HUES48 (cell line): ENCODE measurements at regions not wholly inside any gene's neighbourhood (a gene's known extent, or its start where the extent isn't known, plus 50 kb on each side); places are given as distances from the start of the nearest gene placed in this dataset.

Experiments used
- H3K27ac ChIP-seq: one replicate; pipeline ENCODE4 v1.7.0; 2013; ENCODE audit warnings: low read depth, low read length, inconsistent platforms
- H3K27me3 ChIP-seq: 2 replicates; pipeline ENCODE4 v1.6.1; 2013; ENCODE audit warnings: mild to moderate bottlenecking, low read length; ENCODE audit not compliant: control insufficient read depth, insufficient read depth
- H3K36me3 ChIP-seq: 2 replicates; pipeline ENCODE4 v1.6.1; 2013; ENCODE audit warnings: low read length; ENCODE audit not compliant: control insufficient read depth, insufficient read depth
- H3K4me1 ChIP-seq: 2 replicates; pipeline ENCODE4 v1.6.1; 2013; ENCODE audit warnings: mild to moderate bottlenecking, low read length; ENCODE audit not compliant: control insufficient read depth, insufficient read depth
- H3K4me3 ChIP-seq: 2 replicates; pipeline ENCODE4 v1.5.1; 2013; ENCODE audit warnings: mild to moderate bottlenecking, low read depth, low read length
- H3K9ac ChIP-seq: 2 replicates; pipeline ENCODE4 v1.6.1; 2013; ENCODE audit warnings: mild to moderate bottlenecking, low read depth, low read length, moderate library complexity
- H3K9me3 ChIP-seq: 2 replicates; pipeline ENCODE4 v1.6.1; 2013; ENCODE audit warnings: low read length; ENCODE audit not compliant: control insufficient read depth, insufficient read depth

DNA sequence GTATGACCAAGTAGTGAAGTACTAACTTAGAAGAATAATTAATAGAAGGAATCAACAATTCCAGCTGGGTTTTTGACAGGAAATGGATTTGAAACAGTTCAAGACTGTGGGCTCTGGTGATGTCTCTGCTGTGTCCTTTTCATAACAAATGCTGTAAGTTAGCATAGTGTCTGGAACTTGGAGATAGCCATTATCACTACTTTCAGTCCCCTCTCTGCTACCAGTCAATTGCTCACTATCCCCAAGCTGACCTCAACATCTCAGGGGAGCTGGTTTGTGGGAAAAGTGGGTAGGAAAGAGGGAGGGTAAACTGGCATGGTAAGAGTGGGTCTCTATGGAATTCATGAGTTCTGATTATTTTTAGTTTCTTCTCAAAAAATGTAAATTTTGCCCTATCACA is 231.4 kb upstream of the MID1 start:
- Histone ChIP-seq H3K4me3 (no peak overlapping the region), H3K27me3 (no peaks in the 10 kb centered on the region), H3K9me3 (no peaks in the 10 kb centered on the region), H3K9ac (no peak overlapping the region), H3K36me3 (no peaks in the 10 kb centered on the region), H3K27ac (no peak overlapping the region), H3K4me1 (no peaks in the 10 kb centered on the region)

DNA sequence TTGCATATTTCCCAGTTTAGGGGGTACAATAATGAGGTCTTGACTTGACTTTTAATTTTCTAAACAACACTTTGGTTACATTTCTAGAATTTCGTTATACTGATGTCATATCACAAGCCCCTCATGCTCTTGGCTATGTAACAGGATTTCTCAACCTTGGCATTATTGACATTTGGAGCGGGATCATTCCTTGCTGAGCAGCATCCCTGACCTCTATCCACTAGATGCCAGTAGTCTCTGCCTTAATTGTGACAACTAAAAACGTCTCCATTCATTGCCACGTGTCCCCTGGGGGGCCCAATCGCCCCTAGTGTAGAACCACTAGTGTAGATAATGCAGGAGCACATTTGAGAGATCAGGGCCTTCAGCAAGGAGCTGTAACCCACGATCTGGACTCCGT is 234.2 kb upstream of the MID1 start:
- Histone ChIP-seq H3K9ac (no peak overlapping the region), H3K36me3 (no peaks in the 10 kb centered on the region), H3K27ac (no peak overlapping the region), H3K4me1 (no peaks in the 10 kb centered on the region), H3K4me3 (no peak overlapping the region), H3K9me3 (no peaks in the 10 kb centered on the region), H3K27me3 (no peaks in the 10 kb centered on the region)

DNA sequence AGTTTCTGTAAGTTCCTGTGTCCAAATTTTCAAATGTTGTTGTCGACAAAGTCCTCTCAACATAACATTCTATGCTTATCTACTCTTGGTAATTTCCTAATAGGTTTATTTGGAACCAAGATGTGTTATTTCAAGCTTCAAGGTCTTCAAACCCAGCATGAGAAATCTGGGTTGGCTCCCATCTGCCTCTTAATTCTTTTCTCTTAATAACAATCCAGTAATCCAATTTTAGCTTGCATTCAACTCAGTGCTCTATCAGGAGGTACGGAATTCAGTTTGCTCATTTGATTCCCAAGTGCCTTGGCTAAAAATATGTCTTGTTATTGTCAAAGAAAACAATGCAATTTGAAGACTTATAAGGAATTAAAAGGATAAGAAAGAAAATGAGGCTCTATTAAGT is 235.5 kb upstream of the MID1 start:
- no peaks in the 10 kb centered on the region for H3K36me3 ChIP-seq
- H3K27ac ChIP-seq, result no peak overlapping the region
- no peaks in the 10 kb centered on the region for H3K27me3 ChIP-seq

DNA sequence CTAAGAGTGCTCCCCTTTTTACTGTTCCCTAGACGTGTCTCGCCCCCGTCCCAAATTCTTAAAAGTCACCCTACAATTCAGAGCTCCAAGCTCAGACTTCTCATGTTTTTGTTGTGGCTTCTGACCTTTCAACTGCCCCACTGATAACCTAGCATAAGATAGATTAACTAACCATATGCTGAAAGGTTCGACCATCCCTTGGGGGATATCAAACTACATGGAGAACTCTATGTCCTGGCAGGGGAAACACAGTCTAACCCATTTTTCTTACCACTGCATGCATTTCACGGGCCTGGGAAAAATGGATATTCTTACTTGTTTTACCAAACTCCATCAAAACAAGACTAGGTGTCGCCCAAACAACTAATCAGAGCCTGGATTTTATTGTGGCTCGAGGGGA is 236.4 kb upstream of the MID1 start:
- Histone ChIP-seq H3K9ac (no peak overlapping the region), H3K4me3 (no peak overlapping the region), H3K27me3 (no peaks in the 10 kb centered on the region), H3K27ac (no peak overlapping the region), H3K9me3 (peaks cover 7% of the 10 kb centered on the region; the same call in 1 of the 2 replicates), H3K4me1 (no peaks in the 10 kb centered on the region), H3K36me3 (no peaks in the 10 kb centered on the region)

More for the DNA sequence above, 235.5 kb upstream of the MID1 start:
- Histone ChIP-seq H3K9me3 (peaks cover 5% of the 10 kb centered on the region; the same call in 1 of the 2 replicates), H3K4me1 (no peaks in the 10 kb centered on the region), H3K9ac (no peak overlapping the region), H3K4me3 (no peak overlapping the region)

DNA sequence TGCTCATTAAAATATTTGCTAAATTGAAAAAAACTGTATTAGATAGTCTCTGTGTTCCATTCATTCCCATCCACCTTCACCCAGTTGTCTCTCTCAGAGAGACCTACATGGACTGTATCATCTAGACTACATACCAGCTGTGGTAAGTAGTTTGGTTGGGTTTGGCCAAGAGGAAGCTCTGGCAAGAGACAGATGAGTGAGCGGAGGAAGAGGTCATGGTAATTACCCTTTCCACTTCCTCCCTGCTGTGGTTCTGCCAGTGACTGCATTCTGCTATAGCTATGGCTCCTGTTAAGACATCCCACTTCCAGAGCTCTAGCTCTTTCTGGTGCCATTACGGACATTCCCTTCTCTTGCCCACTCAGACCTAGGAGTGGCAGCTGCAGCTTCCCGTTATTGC is 239.0 kb upstream of the MID1 start:
- no peak overlapping the region for H3K9ac ChIP-seq
- H3K9me3 ChIP-seq, result peaks cover 7% of the 10 kb centered on the region; the same call in 1 of the 2 replicates
- H3K27ac ChIP-seq, result no peak overlapping the region
- H3K4me3 ChIP-seq, result no peak overlapping the region
- no peaks in the 10 kb centered on the region for H3K27me3 ChIP-seq
- no peaks in the 10 kb centered on the region for H3K4me1 ChIP-seq
- no peaks in the 10 kb centered on the region for H3K36me3 ChIP-seq

DNA sequence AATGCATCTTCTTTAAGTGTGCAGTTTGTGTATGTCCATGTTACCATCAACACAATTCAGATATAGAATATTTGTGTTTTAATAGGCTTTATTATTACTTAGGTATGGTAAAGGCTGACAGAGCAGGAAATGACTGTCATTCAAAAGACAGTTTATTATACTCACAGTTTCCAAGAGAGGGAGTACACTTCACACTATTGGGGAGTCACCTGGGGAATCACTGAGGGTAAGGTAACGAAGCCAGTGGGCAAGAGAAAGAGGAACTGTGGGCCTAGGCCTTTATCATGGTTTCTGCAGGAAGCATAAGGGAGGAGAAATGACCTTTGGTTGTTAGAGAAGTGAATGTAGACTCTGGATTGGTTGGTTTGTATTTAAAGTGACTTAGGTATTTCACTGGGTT is 235.1 kb upstream of the HCCS start:
- H3K4me3 ChIP-seq, result no peak overlapping the region
- H3K27me3 ChIP-seq, result no peaks in the 10 kb centered on the region
- no peaks in the 10 kb centered on the region for H3K4me1 ChIP-seq
- H3K36me3 ChIP-seq, result no peaks in the 10 kb centered on the region
- no peak overlapping the region for H3K27ac ChIP-seq
- no peaks in the 10 kb centered on the region for H3K9me3 ChIP-seq
- no peak overlapping the region for H3K9ac ChIP-seq

DNA sequence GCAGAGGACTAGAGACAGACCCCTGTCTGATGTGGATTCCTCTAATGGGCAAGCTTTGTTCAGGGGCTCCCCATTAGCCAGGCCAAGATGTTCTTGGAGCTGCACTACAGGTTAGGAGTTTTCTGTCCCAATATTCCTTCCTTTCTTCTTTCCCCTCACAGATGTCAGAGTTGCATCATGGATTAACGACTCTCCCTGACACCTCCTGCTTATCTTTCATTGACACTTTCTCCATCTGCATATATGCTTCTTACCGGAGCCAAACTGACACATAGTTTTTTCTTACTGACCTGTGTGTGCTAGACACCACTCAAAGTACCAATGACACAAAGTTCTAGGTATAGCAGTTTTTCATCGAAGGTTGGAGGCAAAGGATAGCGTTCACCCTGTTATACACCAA is 228.6 kb upstream of the HCCS start:
- Histone ChIP-seq H3K4me1 (no peaks in the 10 kb centered on the region), H3K27me3 (no peaks in the 10 kb centered on the region), H3K36me3 (no peaks in the 10 kb centered on the region), H3K9me3 (no peaks in the 10 kb centered on the region), H3K27ac (no peak overlapping the region), H3K4me3 (no peak overlapping the region), H3K9ac (no peak overlapping the region)

DNA sequence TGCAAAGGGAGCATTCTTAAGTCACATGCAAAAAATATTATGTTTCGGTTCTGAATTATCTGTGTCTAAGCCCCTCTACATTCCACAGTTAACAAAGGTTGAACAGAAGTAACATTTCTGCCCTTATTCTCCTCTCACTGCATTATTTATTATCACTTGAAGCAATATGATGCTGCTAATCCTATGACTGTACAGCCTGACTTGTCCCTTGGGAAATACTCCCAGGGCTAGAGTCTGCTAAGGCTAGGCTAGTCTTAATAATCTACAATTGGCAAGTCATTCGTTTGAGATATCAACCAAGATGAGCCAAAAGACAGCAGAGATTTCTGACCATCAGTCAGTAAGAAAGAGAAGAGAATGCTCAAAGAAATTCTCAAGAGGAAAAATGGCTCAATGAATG is 226.9 kb upstream of the HCCS start:
- Histone ChIP-seq H3K36me3 (no peaks in the 10 kb centered on the region), H3K27ac (no peak overlapping the region), H3K4me1 (no peaks in the 10 kb centered on the region), H3K9ac (no peak overlapping the region), H3K27me3 (no peaks in the 10 kb centered on the region), H3K9me3 (no peaks in the 10 kb centered on the region), H3K4me3 (no peak overlapping the region)

DNA sequence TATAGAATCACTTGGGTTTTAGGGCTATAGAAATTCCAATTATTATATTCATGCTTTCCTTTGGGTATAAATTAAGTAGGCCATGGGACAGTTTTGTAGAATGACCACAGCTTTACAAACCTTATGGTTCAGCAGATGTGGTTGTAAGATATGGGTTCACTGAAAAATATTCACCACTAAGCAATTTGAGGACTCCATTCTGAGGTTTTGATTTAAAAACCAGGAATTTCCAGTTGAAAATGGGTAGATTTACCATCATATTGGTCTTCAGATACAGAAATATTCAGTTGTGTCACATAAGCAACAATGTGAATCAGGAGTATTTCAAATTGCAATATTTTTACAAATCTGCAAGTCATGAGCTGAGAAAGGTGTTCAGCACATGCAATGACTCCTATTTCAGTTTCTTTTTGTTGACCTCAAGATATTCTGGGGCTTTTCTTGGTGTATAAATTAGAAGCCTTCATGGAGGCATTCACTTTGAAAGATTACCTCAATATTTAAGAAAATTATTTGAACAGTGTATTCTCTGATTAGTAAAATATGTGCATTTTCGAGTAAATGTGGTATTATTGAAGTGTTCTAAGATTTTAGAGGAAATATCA is 218.4 kb upstream of the HCCS start:
- Histone ChIP-seq H3K4me1 (no peaks in the 10 kb centered on the region), H3K4me3 (no peak overlapping the region), H3K27ac (no peak overlapping the region), H3K36me3 (no peaks in the 10 kb centered on the region), H3K9me3 (no peaks in the 10 kb centered on the region), H3K9ac (no peak overlapping the region), H3K27me3 (no peaks in the 10 kb centered on the region)

DNA sequence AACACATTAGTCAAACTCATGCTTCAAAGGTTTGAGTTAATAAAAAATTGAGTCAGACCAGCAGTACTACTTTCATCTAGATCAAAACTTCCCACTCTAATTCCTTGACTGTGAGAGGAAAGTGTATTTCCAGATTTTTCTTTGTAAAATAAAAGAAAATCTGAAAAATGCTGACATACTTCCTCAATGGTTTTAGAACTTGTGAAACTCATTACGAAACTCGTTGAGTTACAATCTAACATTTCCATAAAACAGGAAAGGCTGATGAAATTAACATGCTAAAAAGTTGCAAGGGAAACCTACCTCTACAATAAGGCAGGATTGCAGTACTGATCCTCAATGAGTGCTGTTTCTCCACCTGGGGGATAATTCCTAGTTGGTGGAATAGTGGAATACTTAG is 217.8 kb upstream of the HCCS start:
- no peak overlapping the region for H3K9ac ChIP-seq
- H3K27me3 ChIP-seq, result no peaks in the 10 kb centered on the region
- no peak overlapping the region for H3K27ac ChIP-seq
- no peaks in the 10 kb centered on the region for H3K9me3 ChIP-seq
- no peaks in the 10 kb centered on the region; the same call in 1 of the 2 replicates for H3K4me1 ChIP-seq
- no peak overlapping the region for H3K4me3 ChIP-seq
- H3K36me3 ChIP-seq, result no peaks in the 10 kb centered on the region

DNA sequence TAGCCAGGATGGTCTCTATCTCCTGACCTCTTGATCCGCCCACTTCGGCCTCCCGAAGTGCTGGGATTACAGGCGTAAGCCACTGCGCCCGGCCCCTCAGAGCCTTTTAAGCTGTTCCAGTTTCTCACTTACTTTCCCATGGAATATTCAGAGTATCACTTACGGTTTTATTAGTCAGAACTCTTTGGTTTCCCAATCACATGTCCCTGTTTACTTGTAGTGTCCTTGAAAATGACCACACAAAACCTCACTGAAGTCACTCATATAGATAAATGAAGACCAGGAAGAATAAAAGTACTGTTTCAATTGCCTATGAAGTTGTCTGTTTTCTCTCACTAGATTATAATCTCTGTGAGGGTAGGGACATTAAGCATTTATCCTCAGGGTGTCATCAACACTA is 217.2 kb upstream of the HCCS start:
- Histone ChIP-seq H3K4me1 (no peaks in the 10 kb centered on the region; the same call in 1 of the 2 replicates), H3K9ac (no peak overlapping the region), H3K36me3 (no peaks in the 10 kb centered on the region), H3K4me3 (no peak overlapping the region), H3K27ac (no peak overlapping the region), H3K27me3 (no peaks in the 10 kb centered on the region), H3K9me3 (no peaks in the 10 kb centered on the region)

DNA sequence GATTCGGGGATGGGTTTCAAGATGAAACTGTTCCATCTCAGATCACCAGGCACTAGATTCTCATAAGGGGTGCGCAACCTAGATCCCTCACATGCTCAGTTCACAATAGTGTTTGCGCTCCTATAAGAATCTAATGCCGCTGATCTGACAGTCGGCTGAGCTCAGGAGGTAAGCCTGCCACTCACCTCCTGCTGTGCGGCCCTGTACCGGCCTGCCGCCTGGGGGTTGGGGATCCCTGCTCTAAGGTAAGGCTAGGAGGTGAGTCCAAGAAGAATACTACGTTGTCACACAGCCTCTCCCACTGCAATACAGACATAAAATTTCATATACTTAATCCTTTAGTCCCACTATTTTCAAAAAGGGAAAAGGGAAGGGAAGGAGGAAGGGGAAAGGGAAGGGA is 213.4 kb upstream of the HCCS start:
- H3K36me3 ChIP-seq, result no peaks in the 10 kb centered on the region
- no peaks in the 10 kb centered on the region; the same call in 1 of the 2 replicates for H3K4me1 ChIP-seq
- no peaks in the 10 kb centered on the region for H3K27me3 ChIP-seq
- no peaks in the 10 kb centered on the region for H3K9me3 ChIP-seq
- no peak overlapping the region for H3K27ac ChIP-seq
- no peak overlapping the region for H3K4me3 ChIP-seq
- no peak overlapping the region for H3K9ac ChIP-seq
